ENCODE measurements at regions not wholly inside any gene's neighbourhood (a gene's known extent, or its start where the extent isn't known, plus 50 kb on each side); places are given as distances from the start of the nearest gene placed in this dataset.

DNA sequence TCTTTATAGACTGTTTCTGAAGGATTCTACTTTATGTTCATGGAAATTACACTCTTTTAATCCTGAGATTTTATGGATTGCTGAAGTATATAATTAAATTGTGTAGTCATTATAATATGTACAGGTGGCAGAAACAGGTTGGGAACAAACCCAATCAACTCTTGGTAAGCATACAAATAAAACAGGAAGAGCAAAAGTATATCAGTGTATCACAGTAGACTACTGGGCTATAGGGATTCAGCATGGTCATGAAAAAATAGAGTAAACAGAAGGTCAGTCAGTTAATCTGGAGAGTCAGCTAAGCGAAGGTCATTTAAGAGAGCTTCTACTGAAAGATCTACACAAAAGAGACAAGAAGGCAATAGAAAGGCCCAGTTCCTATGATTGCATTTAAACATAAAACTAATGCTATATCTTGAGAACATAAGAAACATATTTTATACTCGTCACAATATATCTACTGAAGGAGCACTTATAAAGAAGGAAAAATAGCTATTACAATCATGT lies 178.9 kb upstream of the ECI2 start:
- Histone ChIP-seq H3K4me1 (ENCODE audit: control insufficient read depth, extremely low read depth, insufficient read depth, low read length) (peaks cover 23% of the 10 kb centered on the region), H3K9me3 (replicated peaks; ENCODE audit: control insufficient read depth, insufficient read depth, low read length) (no peaks in the 10 kb centered on the region), H3K9ac (replicated peaks; ENCODE audit: extremely low read depth, insufficient read depth, low read length) (no peak overlapping the region), H3K4me2 (ENCODE audit: insufficient read depth, low read length) (no peak overlapping the region), H3K9me1 (replicated peaks; ENCODE audit: control insufficient read depth, extremely low read depth, insufficient read depth, low read length) (no peaks in the 10 kb centered on the region), H3K79me2 (ENCODE audit: control insufficient read depth, insufficient read depth, low read length) (no peaks in the 10 kb centered on the region), H3K27me3 (ENCODE audit: control insufficient read depth in 2 of 2, insufficient read depth in 2 of 2, low read length in 2 of 2) (no peaks in the 10 kb centered on the region), H3K4me3 (replicated peaks in 1 of 3; ENCODE audit: insufficient read depth in 1 of 3, low read depth in 1 of 3, low read length in 3 of 3) (no peak overlapping the region), H3K27ac (ENCODE audit: insufficient read depth, low read depth, low read length) (no peak overlapping the region), H3K36me3 (ENCODE audit: control insufficient read depth in 2 of 2, extremely low read depth in 1 of 2, insufficient read depth in 2 of 2, low read length in 2 of 2) (no peaks in the 10 kb centered on the region), H2AFZ (ENCODE audit: low read depth, low read length) (no peak overlapping the region), H4K20me1 (replicated peaks; ENCODE audit: control insufficient read depth, extremely low read depth, insufficient read depth, low read length) (no peaks in the 10 kb centered on the region)
- dilution Hi-C loops (cut with MboI; ENCODE audit: extremely low pct_ligation_motif_present, low sequenced_read_pairs) (no loop called here), intact Hi-C loops (cut with micrococcal nuclease) (no loop called here)
- ChIA-PET CTCF (interaction anchor here (0.6 to 2.9 kb wide), 12 partner anchors 33 to 716 kb away, joined by 3 to 26 read pairs (median 4); partner anchors contain the start of gene CDYL), POLR2A (no interaction called here)
- DNase-seq (ENCODE audit: low read depth, low spot score) (no peak), FAIRE-seq (no peak)
- no TSS peak for BruUV-seq (replicated peaks)
- TF ChIP-seq POLR2A (IDR thresholded peaks at IDR 0.05; ENCODE audit: low read depth, low read length) (no peak), POLR2AphosphoS5 (IDR thresholded peaks at IDR 0.05; ENCODE audit: insufficient read depth, low read depth, low read length) (no peak), MYC (IDR thresholded peaks at IDR 0.05; ENCODE audit: low read depth, low read length) (no peak), GATA2 (IDR thresholded peaks at IDR 0.05; ENCODE audit: insufficient read depth, insufficient read length, low read depth, low read length) (no peak), EZH2 (IDR thresholded peaks at IDR 0.05; ENCODE audit: borderline replicate concordance, low read depth, low read length, severe bottlenecking) (no peak), FOS (IDR thresholded peaks at IDR 0.05; ENCODE audit: borderline replicate concordance, insufficient read depth, low read length) (no peak)
- TF ChIP-seq, protein P1, sequence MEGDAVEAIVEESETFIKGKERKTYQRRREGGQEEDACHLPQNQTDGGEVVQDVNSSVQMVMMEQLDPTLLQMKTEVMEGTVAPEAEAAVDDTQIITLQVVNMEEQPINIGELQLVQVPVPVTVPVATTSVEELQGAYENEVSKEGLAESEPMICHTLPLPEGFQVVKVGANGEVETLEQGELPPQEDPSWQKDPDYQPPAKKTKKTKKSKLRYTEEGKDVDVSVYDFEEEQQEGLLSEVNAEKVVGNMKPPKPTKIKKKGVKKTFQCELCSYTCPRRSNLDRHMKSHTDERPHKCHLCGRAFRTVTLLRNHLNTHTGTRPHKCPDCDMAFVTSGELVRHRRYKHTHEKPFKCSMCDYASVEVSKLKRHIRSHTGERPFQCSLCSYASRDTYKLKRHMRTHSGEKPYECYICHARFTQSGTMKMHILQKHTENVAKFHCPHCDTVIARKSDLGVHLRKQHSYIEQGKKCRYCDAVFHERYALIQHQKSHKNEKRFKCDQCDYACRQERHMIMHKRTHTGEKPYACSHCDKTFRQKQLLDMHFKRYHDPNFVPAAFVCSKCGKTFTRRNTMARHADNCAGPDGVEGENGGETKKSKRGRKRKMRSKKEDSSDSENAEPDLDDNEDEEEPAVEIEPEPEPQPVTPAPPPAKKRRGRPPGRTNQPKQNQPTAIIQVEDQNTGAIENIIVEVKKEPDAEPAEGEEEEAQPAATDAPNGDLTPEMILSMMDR (IDR thresholded peaks at IDR 0.05; ENCODE audit: extremely low read depth in 1 of 2, insufficient read depth in 1 of 2, low read depth in 1 of 2, low read length in 2 of 2): no peak
- TF ChIP-seq, protein P2, sequence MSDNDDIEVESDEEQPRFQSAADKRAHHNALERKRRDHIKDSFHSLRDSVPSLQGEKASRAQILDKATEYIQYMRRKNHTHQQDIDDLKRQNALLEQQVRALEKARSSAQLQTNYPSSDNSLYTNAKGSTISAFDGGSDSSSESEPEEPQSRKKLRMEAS (IDR thresholded peaks at IDR 0.05; ENCODE audit: insufficient read depth, insufficient read length): no peak
